ENCODE measurements at regions not wholly inside any gene's neighbourhood (a gene's known extent, or its start where the extent isn't known, plus 50 kb on each side); places are given as distances from the start of the nearest gene placed in this dataset.

GRCh38 chr2:138312061-138312460, 189.5 kb upstream of the SPOPL start:
- TF ChIP-seq POLR2A (IDR thresholded peaks at IDR 0.05) (no peak), CTCF (IDR thresholded peaks at IDR 0.05) (no peak)

Data from adrenal gland (tissue), 5 donors.